ENCODE measurements at regions not wholly inside any gene's neighbourhood (a gene's known extent, or its start where the extent isn't known, plus 50 kb on each side); places are given as distances from the start of the nearest gene placed in this dataset.

DNA sequence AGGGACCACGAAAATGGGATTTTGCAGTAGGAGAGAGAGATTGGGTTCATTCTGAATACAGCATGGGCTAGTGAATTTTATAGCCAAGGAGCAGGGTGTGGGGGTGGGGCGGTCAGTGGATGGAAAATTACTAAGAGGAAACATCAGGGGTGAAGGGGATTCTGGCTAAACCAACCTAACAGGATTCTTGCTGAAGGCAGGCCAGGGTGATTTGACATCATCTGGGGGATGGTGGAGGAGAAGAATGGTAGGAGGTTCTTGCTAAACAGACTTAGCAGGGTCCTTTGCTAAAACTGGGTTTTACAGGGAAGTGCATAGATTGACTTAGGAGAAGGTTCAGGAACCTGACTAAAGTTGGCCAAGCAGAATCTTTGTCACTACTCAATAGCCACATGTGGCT, 91.9 kb downstream of the DNAAF6 start:
- TF ChIP-seq, protein P1, sequence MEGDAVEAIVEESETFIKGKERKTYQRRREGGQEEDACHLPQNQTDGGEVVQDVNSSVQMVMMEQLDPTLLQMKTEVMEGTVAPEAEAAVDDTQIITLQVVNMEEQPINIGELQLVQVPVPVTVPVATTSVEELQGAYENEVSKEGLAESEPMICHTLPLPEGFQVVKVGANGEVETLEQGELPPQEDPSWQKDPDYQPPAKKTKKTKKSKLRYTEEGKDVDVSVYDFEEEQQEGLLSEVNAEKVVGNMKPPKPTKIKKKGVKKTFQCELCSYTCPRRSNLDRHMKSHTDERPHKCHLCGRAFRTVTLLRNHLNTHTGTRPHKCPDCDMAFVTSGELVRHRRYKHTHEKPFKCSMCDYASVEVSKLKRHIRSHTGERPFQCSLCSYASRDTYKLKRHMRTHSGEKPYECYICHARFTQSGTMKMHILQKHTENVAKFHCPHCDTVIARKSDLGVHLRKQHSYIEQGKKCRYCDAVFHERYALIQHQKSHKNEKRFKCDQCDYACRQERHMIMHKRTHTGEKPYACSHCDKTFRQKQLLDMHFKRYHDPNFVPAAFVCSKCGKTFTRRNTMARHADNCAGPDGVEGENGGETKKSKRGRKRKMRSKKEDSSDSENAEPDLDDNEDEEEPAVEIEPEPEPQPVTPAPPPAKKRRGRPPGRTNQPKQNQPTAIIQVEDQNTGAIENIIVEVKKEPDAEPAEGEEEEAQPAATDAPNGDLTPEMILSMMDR (conservative IDR thresholded peaks at IDR 0.05; ENCODE audit: low read length): no peak
- no peak for TF ChIP-seq EZH2phosphoT487 (IDR thresholded peaks at IDR 0.05; ENCODE audit: borderline replicate concordance, low read depth, low read length)
